Peyer's patch (tissue), 4 donors: ENCODE measurements at regions not wholly inside any gene's neighbourhood (a gene's known extent, or its start where the extent isn't known, plus 50 kb on each side); places are given as distances from the start of the nearest gene placed in this dataset.
"Not testable (repeated sequence)": the region's sequence is repeated elsewhere in the genome, so short reads cannot be mapped to it uniquely, and the experiment has no call there.

Experiments used
- DNase-seq, 3 donors: peaks; one replicate each; pipeline ENCODE4 v3.0.0-alpha.2; 2017 to 2019
- H3K27ac ChIP-seq, 4 donors: fragments of 200-600 bp; sonication (generic); one replicate each; pipeline ENCODE4 v1.5.1; 2016 to 2019
- H3K27me3 ChIP-seq, 2 donors: fragments of 200-600 bp; sonication (generic); one replicate each; pipeline ENCODE4 v1.5.1; 2019
- H3K36me3 ChIP-seq, 3 donors: fragments of 200-600 bp; sonication (generic); one replicate each; pipeline ENCODE4 v1.5.1; 2016 to 2019
- H3K4me1 ChIP-seq, 4 donors: fragments of 200-600 bp; sonication (generic); one replicate each; pipeline ENCODE4 v1.5.1; 2016 to 2019
- H3K4me3 ChIP-seq, 4 donors: fragments of 200-600 bp; sonication (generic); 1 replicate in 3 of 4; 2 replicates in 1 of 4; pipeline ENCODE4 v1.5.1; 2016 to 2019; ENCODE audit warnings: mild to moderate bottlenecking in 1 of 4
- H3K9me3 ChIP-seq, 4 donors: fragments of 200-600 bp; sonication (generic); one replicate each; pipeline ENCODE4 v1.5.1; 2016 to 2019; ENCODE audit warnings: mild to moderate bottlenecking in 1 of 4
- POLR2A ChIP-seq, 2 donors: fragments of 450-650 bp; IDR thresholded peaks; one replicate each; pipeline ENCODE4 v1.5.1; 2017; ENCODE audit warnings: antibody characterized with exemption in 2 of 2, mild to moderate bottlenecking in 2 of 2, moderate library complexity in 2 of 2
- TF ChIP-seq, protein P1 (sequence below), 6 experiments: fragments of 450-650 bp in 4 of 6; fragments of 200-600 bp in 2 of 6; sonication (generic) in 1 of 6; IDR thresholded peaks; one replicate each; pipeline ENCODE4 v1.5.1; 2017 to 2019; ENCODE audit warnings: antibody characterized with exemption in 6 of 6, mild to moderate bottlenecking in 3 of 6, moderate library complexity in 1 of 6

DNA sequence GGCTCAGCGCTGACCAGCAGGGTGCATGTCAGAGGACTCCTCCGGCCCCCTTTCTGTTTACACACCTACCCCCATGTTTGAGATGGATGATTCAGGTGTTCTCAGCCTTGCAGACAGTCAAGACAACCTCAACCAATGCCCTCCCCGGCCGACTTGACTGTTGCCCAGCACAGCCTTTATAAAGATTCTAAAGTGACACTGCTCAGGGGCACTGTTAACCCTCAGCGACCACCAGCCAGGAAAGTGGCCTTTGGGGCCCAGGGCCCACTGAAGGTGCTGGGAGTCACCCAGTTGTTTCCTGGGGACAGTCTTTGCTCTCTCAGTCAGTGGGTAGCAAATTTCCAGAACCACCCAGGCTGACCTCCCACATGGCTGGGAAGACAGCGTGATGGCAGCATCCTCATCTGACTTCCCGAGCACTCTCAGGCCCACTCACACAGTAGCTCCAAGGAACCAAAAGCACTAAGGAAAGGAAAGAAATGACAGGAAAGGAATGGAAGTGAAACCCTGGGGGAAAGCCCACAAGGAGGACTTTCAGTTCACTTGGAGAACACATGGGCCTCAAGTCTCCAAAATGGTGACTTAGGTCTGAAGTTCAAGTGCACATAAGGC, 128.4 kb downstream of the ASB7 start:
- H3K27me3 ChIP-seq: no peaks in the 10 kb centered on the region
- H3K27ac ChIP-seq: no peak overlapping the region
- no peaks in the 10 kb centered on the region for H3K9me3 ChIP-seq
- TF ChIP-seq, protein P1, sequence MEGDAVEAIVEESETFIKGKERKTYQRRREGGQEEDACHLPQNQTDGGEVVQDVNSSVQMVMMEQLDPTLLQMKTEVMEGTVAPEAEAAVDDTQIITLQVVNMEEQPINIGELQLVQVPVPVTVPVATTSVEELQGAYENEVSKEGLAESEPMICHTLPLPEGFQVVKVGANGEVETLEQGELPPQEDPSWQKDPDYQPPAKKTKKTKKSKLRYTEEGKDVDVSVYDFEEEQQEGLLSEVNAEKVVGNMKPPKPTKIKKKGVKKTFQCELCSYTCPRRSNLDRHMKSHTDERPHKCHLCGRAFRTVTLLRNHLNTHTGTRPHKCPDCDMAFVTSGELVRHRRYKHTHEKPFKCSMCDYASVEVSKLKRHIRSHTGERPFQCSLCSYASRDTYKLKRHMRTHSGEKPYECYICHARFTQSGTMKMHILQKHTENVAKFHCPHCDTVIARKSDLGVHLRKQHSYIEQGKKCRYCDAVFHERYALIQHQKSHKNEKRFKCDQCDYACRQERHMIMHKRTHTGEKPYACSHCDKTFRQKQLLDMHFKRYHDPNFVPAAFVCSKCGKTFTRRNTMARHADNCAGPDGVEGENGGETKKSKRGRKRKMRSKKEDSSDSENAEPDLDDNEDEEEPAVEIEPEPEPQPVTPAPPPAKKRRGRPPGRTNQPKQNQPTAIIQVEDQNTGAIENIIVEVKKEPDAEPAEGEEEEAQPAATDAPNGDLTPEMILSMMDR (IDR thresholded peaks at IDR 0.05): no peak
- no peak for TF ChIP-seq POLR2A (IDR thresholded peaks at IDR 0.05)
- no peak for DNase-seq
- peaks cover 0 to 12% (median 0%) of the 10 kb centered on the region in 4 donors for H3K4me1 ChIP-seq
- H3K4me3 ChIP-seq: no peak overlapping the region
- no peaks in the 10 kb centered on the region for H3K36me3 ChIP-seq

DNA sequence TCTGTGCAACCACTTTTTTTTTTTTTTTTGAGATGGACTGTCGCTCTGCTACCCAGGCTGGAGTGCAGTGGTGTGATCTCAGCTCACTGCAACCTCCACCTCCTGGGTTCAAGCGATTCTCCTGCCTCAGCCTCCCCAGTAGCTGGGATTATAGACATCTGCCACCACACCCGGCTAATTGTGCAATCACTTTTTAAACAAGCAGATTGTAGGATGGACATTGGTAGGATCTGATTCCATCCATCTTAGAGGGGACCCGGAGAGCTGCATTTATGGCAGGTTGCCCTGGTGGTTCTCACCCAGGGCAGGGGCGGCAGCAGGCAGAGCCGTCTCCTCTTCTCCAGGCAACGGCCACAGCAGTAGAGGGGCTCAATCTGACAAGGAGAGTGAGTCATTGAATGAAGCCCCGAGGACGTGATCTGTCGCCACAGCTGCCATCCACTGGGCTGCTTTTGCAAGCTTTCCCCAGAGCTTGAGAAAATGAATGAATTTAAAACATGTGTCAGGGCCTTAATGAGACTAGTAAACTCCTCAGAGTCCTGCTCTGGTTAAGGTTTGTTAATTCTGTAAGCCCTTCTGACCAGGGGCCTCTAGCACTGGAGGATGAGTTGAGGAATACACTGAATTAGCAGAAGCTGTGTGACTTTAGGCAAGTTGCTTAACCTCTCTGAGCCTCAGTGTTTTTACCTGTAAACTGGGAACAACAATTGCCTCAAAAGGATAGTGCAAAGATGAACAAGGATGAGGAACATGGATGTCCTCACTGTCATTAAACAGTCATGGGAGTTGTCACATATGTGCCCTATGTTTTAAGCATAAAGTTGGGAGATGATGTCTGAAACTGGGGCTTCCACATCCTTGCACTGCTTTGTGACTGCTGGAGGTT, 129.1 kb downstream of the ASB7 start:
- H3K36me3 ChIP-seq: no peaks in the 10 kb centered on the region
- peaks cover 0 to 12% (median 0%) of the 10 kb centered on the region in 4 donors for H3K4me1 ChIP-seq
- no peak for DNase-seq
- no peak overlapping the region for H3K4me3 ChIP-seq
- H3K27me3 ChIP-seq: no peaks in the 10 kb centered on the region
- H3K27ac ChIP-seq: no peak overlapping the region
- H3K9me3 ChIP-seq: no peaks in the 10 kb centered on the region
- TF ChIP-seq, protein P1 (IDR thresholded peaks at IDR 0.05): no peak
- TF ChIP-seq POLR2A (IDR thresholded peaks at IDR 0.05): no peak

DNA sequence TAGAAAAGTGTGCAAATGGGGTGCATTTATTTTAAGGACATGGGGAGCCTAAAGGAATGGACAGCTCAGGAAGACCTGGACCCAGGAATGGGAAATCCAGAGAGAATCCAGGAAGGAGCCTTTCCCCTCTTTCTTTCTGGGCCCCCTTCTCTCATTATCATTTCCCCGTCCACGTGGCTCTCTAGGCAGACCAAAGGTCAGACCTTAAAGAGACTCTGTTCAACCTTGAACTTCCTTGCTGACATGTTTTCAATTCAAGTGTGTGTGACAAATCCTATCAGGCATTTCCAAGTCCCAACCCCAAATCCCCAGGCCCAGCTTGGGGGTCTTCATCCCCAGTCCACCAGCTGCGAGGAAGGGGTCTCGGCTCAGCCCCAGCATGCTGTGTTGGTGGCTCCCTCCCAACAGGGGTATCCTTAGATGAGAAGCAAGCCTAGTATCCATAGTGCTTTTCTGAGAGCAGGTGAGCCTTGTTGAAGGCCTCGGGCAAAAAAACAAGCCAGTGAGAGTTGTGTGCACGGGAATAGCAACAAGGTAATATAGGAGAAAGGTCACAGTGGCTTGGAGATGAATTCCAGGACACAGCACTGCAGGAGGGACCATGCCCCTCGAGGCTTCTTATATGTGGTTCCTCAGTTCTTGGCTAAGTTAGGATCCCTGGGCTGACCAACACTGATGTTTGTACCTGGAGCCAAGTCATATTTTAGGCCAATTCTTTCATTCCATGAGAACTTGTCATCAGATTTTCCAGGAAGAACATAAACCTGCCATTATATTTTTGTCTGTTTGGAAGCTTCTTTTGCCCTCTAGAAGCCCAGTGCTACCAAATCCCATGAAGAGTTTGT, 130.0 kb downstream of the ASB7 start:
- no peak for TF ChIP-seq POLR2A (IDR thresholded peaks at IDR 0.05)
- TF ChIP-seq, protein P1 (IDR thresholded peaks at IDR 0.05): no peak
- no peak overlapping the region for H3K4me3 ChIP-seq
- H3K27me3 ChIP-seq: no peaks in the 10 kb centered on the region
- no peaks in the 10 kb centered on the region for H3K36me3 ChIP-seq
- H3K9me3 ChIP-seq: no peaks in the 10 kb centered on the region
- H3K4me1 ChIP-seq: peaks cover 0 to 12% (median 0%) of the 10 kb centered on the region in 4 donors
- H3K27ac ChIP-seq: no peak overlapping the region
- DNase-seq: no peak

DNA sequence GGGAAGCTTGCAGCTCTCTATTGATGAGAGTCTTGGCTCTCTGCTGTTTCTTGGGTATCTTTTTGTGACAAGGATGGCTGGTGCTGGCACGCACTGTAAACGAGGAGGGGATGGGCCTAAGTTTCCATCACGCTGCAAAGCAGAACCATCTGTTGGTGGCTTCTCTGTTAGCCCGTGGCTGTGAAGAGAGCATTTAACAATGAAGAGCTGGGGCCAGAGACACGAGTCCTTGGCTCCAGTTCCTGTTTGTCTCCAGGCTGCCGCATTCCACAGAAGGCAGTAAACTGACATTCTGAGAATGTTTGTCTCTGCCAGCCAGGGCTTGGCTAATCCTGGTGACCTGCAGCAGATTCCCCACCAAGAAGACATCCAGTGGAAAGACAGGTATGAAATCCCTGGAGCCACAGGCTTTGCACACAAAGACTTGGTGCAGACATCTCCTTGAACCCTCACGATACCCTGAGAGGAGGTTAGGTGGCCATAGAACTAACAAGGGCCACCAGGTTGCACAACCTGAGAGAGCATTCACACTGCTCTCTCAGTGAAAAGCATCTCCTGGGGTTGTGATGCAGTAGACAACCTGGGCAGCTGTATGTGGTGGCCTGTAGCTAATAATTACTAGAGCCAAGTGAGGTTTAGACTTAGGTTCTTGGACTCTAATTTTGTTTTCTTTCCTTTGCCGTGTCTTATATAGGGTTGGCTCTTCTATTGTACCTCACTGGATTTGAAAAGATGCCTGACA, 130.9 kb downstream of the ASB7 start:
- TF ChIP-seq POLR2A (IDR thresholded peaks at IDR 0.05): no peak
- TF ChIP-seq, protein P1 (IDR thresholded peaks at IDR 0.05): no peak
- no peak for DNase-seq
- Histone ChIP-seq H3K27ac (no peak overlapping the region), H3K27me3 (no peaks in the 10 kb centered on the region), H3K36me3 (no peaks in the 10 kb centered on the region), H3K9me3 (no peaks in the 10 kb centered on the region), H3K4me3 (no peak overlapping the region), H3K4me1 (peaks cover 0 to 12% (median 0%) of the 10 kb centered on the region in 4 donors)

DNA sequence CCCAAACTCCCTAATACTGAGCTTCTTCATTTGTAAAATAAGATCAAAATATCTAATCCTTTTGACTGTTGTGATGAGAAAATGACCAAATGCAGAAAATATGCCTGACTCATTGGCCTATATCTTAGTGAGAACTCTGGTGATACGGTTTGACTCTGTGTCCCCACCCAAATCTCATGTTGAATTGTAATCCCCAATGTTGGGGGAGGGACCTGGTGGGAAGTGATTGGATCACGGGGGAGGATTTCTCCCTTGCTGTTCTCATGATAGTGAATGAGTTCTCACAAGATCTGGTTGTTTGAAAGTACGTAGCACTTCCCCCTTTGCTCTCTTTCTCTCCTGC, 131.4 kb downstream of the ASB7 start:
- H3K36me3 ChIP-seq, DNase-seq, H3K9me3 ChIP-seq, H3K27ac ChIP-seq, H3K4me3 ChIP-seq, H3K27me3 ChIP-seq: not testable (repeated sequence)
- peaks cover 0 to 12% (median 0%) of the 10 kb centered on the region in 4 donors for H3K4me1 ChIP-seq
